OCI-LY7 (cell line): ENCODE measurements at regions not wholly inside any gene's neighbourhood (a gene's known extent, or its start where the extent isn't known, plus 50 kb on each side); places are given as distances from the start of the nearest gene placed in this dataset.

Experiments used
- BruUV-seq: library from RNA; stranded (reverse); fragments of 400-500 nt; replicated peaks from 2 replicates; lab custom pipeline; 2021; lab: Mats Ljungman, UMichigan
- CTCF ChIA-PET: fragments of 300-600 bp; sonication (Branson Sonifier 250); formaldehyde crosslinking; loops from one replicate; lab custom pipeline; 2022; ENCODE audit warnings: antibody characterized with exemption; ENCODE audit not compliant: unreplicated experiment; lab: Charles Lee
- POLR2A ChIA-PET: fragments of 300-600 bp; sonication (Branson Sonifier 250); formaldehyde crosslinking; loops from one replicate; lab custom pipeline; 2022; ENCODE audit warnings: antibody characterized with exemption; lab: Charles Lee
- DNase-seq: peaks from one replicate; pipeline ENCODE4 v3.0.0-alpha.2; 2015; ENCODE audit warnings: low spot score
- H2AFZ ChIP-seq: fragments of 200-600 bp; sonication (generic), shearing (Covaris generic); 2 replicates; pipeline ENCODE4 v1.6.1; 2014; ENCODE audit warnings: mild to moderate bottlenecking, antibody characterized with exemption, low read length, moderate library complexity
- H3K27ac ChIP-seq: fragments of 200-600 bp; sonication (generic); 2 replicates; pipeline ENCODE4 v1.5.1; 2014; ENCODE audit warnings: mixed run types, low read depth, mild to moderate bottlenecking, moderate library complexity, low read length, inconsistent platforms; ENCODE audit not compliant: poor library complexity, severe bottlenecking
- H3K36me3 ChIP-seq: fragments of 200-600 bp; sonication (generic); 2 replicates; pipeline ENCODE4 v1.6.1; 2014; ENCODE audit warnings: mild to moderate bottlenecking, antibody characterized with exemption, low read length, moderate library complexity, mixed read lengths; ENCODE audit not compliant: insufficient read depth
- H3K4me1 ChIP-seq: fragments of 200-600 bp; sonication (generic); 2 replicates; pipeline ENCODE4 v1.5.1; 2014; ENCODE audit warnings: mild to moderate bottlenecking, low read length; ENCODE audit not compliant: insufficient read depth, poor library complexity, severe bottlenecking
- H3K4me2 ChIP-seq: fragments of 200-600 bp; sonication (generic); 2 replicates; pipeline ENCODE4 v1.6.1; 2014; ENCODE audit warnings: mild to moderate bottlenecking, low read length
- H3K4me3 ChIP-seq: fragments of 200-600 bp; sonication (generic); 2 replicates; pipeline ENCODE4 v1.5.1; 2014; ENCODE audit warnings: mild to moderate bottlenecking, low read depth, low read length; ENCODE audit not compliant: poor library complexity, severe bottlenecking
- H3K79me2 ChIP-seq: fragments of 200-600 bp; sonication (generic); 2 replicates; pipeline ENCODE4 v1.6.1; 2016; ENCODE audit warnings: low read depth, mild to moderate bottlenecking, low read length, moderate library complexity, mixed read lengths; ENCODE audit not compliant: insufficient read depth
- H3K9me2 ChIP-seq: fragments of 200-600 bp; sonication (generic); 2 replicates; pipeline ENCODE4 v1.6.1; 2016; ENCODE audit warnings: mild to moderate bottlenecking, low read length, mixed read lengths; ENCODE audit not compliant: insufficient read depth
- H3K9me3 ChIP-seq: fragments of 200-600 bp; sonication (generic); 2 replicates; pipeline ENCODE4 v1.6.1; 2014; ENCODE audit warnings: mild to moderate bottlenecking, mixed run types, low read length, mixed read lengths
- H4K20me1 ChIP-seq: fragments of 200-600 bp; sonication (generic); 2 replicates; pipeline ENCODE4 v1.6.1; 2014; ENCODE audit warnings: mild to moderate bottlenecking, antibody characterized with exemption, low read length, moderate library complexity, mixed read lengths; ENCODE audit not compliant: insufficient read depth
- CTCF ChIP-seq: fragments of 200-600 bp; sonication (generic); conservative IDR thresholded peaks from 2 replicates; pipeline ENCODE4 v1.5.1; 2014; ENCODE audit warnings: mild to moderate bottlenecking, antibody characterized with exemption, low read length, moderate library complexity, mixed read lengths
- EZH2phosphoT487 ChIP-seq: fragments of 200-600 bp; sonication (generic); IDR thresholded peaks from 2 replicates; pipeline ENCODE4 v1.6.1; 2018; ENCODE audit warnings: low read depth, borderline replicate concordance, mild to moderate bottlenecking, mixed run types, antibody characterized with exemption, low read length, moderate library complexity, mixed read lengths
- intact Hi-C: fragments of 100-400 bp; cut with micrococcal nuclease; formaldehyde crosslinking; loops from one replicate; pipeline ENCODE4 v1.10.0; 2022; ENCODE audit not compliant: unreplicated experiment

DNA sequence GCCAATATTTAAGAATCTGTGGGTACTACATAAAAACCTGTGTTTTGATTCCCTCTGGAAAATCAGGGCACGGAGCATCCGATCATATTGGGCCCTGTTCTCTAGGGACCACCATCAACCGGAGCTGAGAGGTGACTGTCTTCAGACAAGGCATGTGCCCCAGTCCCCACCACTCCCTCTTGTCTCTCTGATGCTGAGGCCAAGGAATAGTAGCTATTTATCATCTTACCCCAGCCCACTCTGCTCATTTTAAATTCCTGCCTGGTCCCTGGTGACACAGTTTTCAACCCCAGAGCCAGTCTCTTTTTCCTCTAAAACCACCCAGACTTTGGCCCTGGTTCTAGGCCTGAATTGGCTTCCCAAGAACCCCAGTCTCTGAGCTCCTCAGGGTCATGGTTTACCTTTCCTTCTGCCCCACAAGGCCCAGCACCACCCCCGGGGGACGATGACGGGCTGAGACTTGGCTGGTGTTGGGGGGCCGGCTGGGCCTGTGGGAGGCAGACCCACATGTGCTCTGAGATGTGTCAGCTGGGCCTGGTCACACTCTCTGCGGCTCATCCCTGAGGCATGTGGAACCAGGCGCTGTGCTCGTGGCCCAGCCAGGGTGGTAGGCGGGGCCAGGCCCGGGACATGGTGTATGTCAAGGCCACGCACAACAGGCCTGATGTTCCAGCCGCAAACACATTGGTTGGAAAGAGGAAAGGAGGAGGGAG, 114.4 kb downstream of the CEBPB start:
- H3K9me3 ChIP-seq = no peaks in the 10 kb centered on the region
- peaks cover 10% of the 10 kb centered on the region for H3K4me1 ChIP-seq
- H3K36me3 ChIP-seq = no peaks in the 10 kb centered on the region
- H3K79me2 ChIP-seq = no peaks in the 10 kb centered on the region
- no peaks in the 10 kb centered on the region for H3K9me2 ChIP-seq
- intact Hi-C loops = no loop called here
- no peak overlapping the region for H3K4me3 ChIP-seq
- TF ChIP-seq EZH2phosphoT487 = no peak
- TF ChIP-seq CTCF = no peak
- H3K27ac ChIP-seq = no peak overlapping the region
- no TSS peak for BruUV-seq
- ChIA-PET POLR2A (no interaction called here), CTCF (no interaction called here)
- no peaks in the 10 kb centered on the region for H4K20me1 ChIP-seq
- no peak overlapping the region for H2AFZ ChIP-seq
- DNase-seq = no peak
- no peak overlapping the region for H3K4me2 ChIP-seq

DNA sequence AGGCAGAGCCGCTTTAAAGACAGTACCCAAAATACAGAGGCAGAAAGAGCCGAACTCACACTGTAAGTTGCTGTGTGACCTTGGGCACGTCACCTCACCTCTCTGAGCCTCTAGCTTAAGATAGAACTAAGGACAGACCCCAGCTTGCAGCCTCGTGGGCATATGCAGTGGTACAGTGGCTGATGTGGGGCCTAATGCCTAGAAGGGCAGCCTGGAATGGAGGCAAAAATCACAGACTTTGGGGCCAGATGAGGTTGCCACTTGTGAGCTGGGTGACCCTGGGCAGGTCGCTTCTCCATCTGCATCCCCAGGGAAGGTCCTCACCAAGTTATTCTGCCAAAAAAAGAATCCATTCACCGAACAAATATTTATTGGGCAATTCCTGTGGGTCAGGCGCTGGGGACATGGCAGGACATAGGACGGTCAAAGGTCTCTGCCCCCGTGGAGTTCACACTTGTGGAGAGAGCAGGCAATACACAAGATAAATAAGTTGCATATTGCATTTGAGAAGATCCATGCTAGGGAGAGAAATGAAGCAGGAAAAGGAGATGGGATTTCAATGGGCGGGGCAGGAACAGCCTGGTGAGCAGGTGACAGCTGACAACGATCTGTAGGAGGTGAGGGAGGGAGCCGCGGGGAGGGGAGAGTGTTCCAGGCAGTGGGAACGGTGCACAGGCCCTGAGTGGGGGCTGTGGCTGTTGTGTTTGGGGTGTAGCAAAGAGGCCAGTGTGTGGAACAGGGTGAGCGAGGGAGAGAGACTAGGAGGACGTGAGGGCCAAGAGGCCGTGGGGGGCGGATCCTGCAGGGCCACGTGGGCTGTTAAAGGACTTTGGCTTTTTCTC, 115.2 kb downstream of the CEBPB start:
- ChIA-PET POLR2A (interaction anchor here (0.6 kb wide), 1 partner anchor 616 kb away, joined by 3 read pairs; no protein-coding TSS in a partner anchor), CTCF (no interaction called here)
- intact Hi-C loops = no loop called here

More for the DNA sequence above, 115.2 kb downstream of the CEBPB start:
- H3K4me1 ChIP-seq = peaks cover 10% of the 10 kb centered on the region
- DNase-seq = no peak
- no peak for TF ChIP-seq CTCF
- no peak for TF ChIP-seq EZH2phosphoT487
- no peaks in the 10 kb centered on the region for H3K9me2 ChIP-seq
- BruUV-seq = no TSS peak
- H2AFZ ChIP-seq = no peak overlapping the region
- H3K4me2 ChIP-seq = no peak overlapping the region
- H3K9me3 ChIP-seq = no peaks in the 10 kb centered on the region
- H3K36me3 ChIP-seq = no peaks in the 10 kb centered on the region
- no peaks in the 10 kb centered on the region for H4K20me1 ChIP-seq
- H3K79me2 ChIP-seq = no peaks in the 10 kb centered on the region
- H3K27ac ChIP-seq = no peak overlapping the region
- no peak overlapping the region for H3K4me3 ChIP-seq
